DND-41 (cell line): ENCODE measurements at regions not wholly inside any gene's neighbourhood (a gene's known extent, or its start where the extent isn't known, plus 50 kb on each side); places are given as distances from the start of the nearest gene placed in this dataset.

Source experiments
- EZH2 ChIP-seq: IDR thresholded peaks from 3 replicates; pipeline ENCODE4 v1.6.1; 2012; ENCODE audit warnings: borderline replicate concordance, low read depth, mild to moderate bottlenecking, moderate library complexity, low read length, inconsistent platforms; ENCODE audit not compliant: severe bottlenecking
- TF ChIP-seq, protein P1 (sequence below): IDR thresholded peaks from 2 replicates; pipeline ENCODE4 v1.5.1; 2012; ENCODE audit warnings: borderline replicate concordance, low read length, moderate library complexity, mild to moderate bottlenecking; ENCODE audit not compliant: poor library complexity, severe bottlenecking; ENCODE audit errors: extremely low read depth

DNA sequence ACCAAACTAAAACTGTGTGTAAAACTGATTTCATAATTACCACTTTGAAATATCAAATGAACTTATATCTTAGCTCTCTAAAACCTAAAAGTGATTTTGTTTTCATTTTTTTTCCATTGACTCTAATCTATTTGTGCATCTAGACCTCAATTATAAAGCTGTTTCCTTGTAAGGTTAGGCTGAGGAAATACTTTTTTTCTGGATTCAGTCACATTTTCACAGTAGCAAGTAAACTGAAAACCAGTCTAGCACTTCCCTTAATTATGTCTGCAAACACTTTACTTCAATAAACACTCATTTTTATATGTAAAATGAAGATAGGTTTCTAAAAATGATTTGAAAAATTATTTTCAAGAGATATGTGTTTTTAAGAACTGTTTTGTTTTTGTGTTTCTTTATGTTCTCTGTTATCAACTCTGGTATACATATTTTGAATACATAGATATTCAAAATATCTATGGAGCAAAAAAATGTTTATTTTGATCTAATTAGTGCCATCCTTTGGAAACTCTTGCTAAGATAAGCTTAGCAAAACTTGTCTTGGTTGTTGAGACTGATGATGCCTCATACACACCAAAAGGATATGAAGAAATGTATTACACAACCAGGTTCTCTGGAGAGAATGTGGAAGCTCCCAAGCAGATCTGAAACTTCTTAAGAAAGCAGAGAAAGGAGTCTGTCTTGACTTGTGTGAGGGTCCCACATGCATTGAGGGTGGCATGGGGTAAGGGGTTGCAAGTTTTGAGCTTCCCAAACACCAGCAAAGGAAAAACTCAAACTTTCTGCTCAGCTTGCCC is 1887.4 kb downstream of the PCDH9 start:
- TF ChIP-seq, protein P1, sequence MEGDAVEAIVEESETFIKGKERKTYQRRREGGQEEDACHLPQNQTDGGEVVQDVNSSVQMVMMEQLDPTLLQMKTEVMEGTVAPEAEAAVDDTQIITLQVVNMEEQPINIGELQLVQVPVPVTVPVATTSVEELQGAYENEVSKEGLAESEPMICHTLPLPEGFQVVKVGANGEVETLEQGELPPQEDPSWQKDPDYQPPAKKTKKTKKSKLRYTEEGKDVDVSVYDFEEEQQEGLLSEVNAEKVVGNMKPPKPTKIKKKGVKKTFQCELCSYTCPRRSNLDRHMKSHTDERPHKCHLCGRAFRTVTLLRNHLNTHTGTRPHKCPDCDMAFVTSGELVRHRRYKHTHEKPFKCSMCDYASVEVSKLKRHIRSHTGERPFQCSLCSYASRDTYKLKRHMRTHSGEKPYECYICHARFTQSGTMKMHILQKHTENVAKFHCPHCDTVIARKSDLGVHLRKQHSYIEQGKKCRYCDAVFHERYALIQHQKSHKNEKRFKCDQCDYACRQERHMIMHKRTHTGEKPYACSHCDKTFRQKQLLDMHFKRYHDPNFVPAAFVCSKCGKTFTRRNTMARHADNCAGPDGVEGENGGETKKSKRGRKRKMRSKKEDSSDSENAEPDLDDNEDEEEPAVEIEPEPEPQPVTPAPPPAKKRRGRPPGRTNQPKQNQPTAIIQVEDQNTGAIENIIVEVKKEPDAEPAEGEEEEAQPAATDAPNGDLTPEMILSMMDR: no peak
- no peak for TF ChIP-seq EZH2
